ENCODE measurements at regions not wholly inside any gene's neighbourhood (a gene's known extent, or its start where the extent isn't known, plus 50 kb on each side); places are given as distances from the start of the nearest gene placed in this dataset.

DNA sequence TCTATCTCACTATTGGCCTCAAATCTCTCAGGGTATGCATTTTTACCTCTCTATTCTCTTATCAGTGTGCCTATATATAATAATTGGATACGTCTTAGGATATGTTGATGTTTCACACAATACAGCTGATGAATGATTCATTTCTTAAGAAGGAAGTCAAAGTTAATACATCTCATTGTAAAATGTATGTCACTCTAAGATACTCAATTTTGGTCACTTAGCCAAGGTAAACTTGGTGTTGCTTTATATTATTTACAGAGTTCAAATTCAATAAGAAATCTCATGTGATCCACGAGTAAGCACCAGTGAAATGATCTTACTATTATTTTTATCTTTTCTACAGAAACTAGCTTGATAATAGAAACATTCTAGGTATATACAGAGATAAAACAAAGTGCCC, 1266.5 kb downstream of the JRKL start:
- no peak for FAIRE-seq
- H3K27ac ChIP-seq (ENCODE audit: extremely low read depth, low read depth, low read length): no peak overlapping the region
- no peak overlapping the region for H3K9ac ChIP-seq (ENCODE audit: insufficient read depth in 1 of 2, low read depth in 2 of 2, low read length in 2 of 2)
- H3K9me1 ChIP-seq (ENCODE audit: control insufficient read depth, insufficient read depth, low read length): no peaks in the 10 kb centered on the region
- no peaks in the 10 kb centered on the region for H3K79me2 ChIP-seq (ENCODE audit: control insufficient read depth, insufficient read depth, low read length)
- H3K4me1 ChIP-seq (replicated peaks in 1 of 2; ENCODE audit: control insufficient read depth in 2 of 2, insufficient read depth in 2 of 2, low read length in 2 of 2): no peaks in the 10 kb centered on the region; a peak in 1 of 5 replicates
- POLR2A ChIA-PET: no interaction called here
- in situ Hi-C loops (cut with MboI) (no loop called here), intact Hi-C loops (cut with micrococcal nuclease) (no loop called here)
- no peak for ATAC-seq
- H3K27me3 ChIP-seq (ENCODE audit: control insufficient read depth in 2 of 2, insufficient read depth in 2 of 2, low read length in 2 of 2): no peaks in the 10 kb centered on the region
- H4K20me1 ChIP-seq (replicated peaks; ENCODE audit: control insufficient read depth, insufficient read depth, low read length): no peaks in the 10 kb centered on the region
- no peaks in the 10 kb centered on the region for H3K36me3 ChIP-seq (ENCODE audit: control insufficient read depth, insufficient read depth, low read length)
- no peak for DNase-seq (ENCODE audit: extremely low read depth in 1 of 4, low spot score in 3 of 4)
- CTCF ChIA-PET (ENCODE audit: low intra/inter-chr PET ratio): no interaction called here
- no TSS peak for BruUV-seq (replicated peaks)
- H3K9me3 ChIP-seq (replicated peaks; ENCODE audit: control insufficient read depth, insufficient read depth, low read depth, low read length): no peaks in the 10 kb centered on the region
- no peak overlapping the region for H3K4me2 ChIP-seq (ENCODE audit: insufficient read depth, low read length)
- no peak overlapping the region for H3K4me3 ChIP-seq
- 18% methylated on average over 2 of the region's 2 CpGs for WGBS (ENCODE audit: insufficient coverage, low coverage, missing lambda C conversion rate)
- TF ChIP-seq PCBP2 (IDR thresholded peaks at IDR 0.05; ENCODE audit: low read depth, low read length, poor library complexity, severe bottlenecking) (no peak), KHSRP (IDR thresholded peaks at IDR 0.05) (no peak), RBFOX2 (IDR thresholded peaks at IDR 0.05; ENCODE audit: low read depth, low read length) (no peak), TAF1 (IDR thresholded peaks at IDR 0.05; ENCODE audit: control insufficient read depth, extremely low read depth, insufficient read depth, low read length, severe bottlenecking) (no peak), FOXJ2 (tag; IDR thresholded peaks at IDR 0.05) (no peak), HDAC8 (tag; IDR thresholded peaks at IDR 0.05) (no peak), ZNF445 (CRISPR knock-in tag; IDR thresholded peaks at IDR 0.05; ENCODE audit: low read depth) (no peak), SNIP1 (IDR thresholded peaks at IDR 0.05; ENCODE audit: low read depth) (no peak), ATF7 (IDR thresholded peaks at IDR 0.05) (no peak), GATA2 (CRISPR knock-in tag; IDR thresholded peaks at IDR 0.05) (no peak)
- TF ChIP-seq, protein P1, sequence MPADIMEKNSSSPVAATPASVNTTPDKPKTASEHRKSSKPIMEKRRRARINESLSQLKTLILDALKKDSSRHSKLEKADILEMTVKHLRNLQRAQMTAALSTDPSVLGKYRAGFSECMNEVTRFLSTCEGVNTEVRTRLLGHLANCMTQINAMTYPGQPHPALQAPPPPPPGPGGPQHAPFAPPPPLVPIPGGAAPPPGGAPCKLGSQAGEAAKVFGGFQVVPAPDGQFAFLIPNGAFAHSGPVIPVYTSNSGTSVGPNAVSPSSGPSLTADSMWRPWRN (IDR thresholded peaks at IDR 0.05; ENCODE audit: low read depth): no peak
- TF ChIP-seq, protein P2, sequence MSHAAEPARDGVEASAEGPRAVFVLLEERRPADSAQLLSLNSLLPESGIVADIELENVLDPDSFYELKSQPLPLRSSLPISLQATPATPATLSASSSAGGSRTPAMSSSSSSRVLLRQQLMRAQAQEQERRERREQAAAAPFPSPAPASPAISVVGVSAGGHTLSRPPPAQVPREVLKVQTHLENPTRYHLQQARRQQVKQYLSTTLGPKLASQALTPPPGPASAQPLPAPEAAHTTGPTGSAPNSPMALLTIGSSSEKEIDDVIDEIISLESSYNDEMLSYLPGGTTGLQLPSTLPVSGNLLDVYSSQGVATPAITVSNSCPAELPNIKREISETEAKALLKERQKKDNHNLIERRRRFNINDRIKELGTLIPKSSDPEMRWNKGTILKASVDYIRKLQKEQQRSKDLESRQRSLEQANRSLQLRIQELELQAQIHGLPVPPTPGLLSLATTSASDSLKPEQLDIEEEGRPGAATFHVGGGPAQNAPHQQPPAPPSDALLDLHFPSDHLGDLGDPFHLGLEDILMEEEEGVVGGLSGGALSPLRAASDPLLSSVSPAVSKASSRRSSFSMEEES (CRISPR knock-in tag; IDR thresholded peaks at IDR 0.05): no peak
- peak overlapping the region; percentile 0; the same call in 1 of the 2 replicates for H2AFZ ChIP-seq (ENCODE audit: low read depth, low read length)

Measured in K562 (cell line).